Left ventricle myocardium inferior (tissue), 1 donor: ENCODE measurements at regions not wholly inside any gene's neighbourhood (a gene's known extent, or its start where the extent isn't known, plus 50 kb on each side); places are given as distances from the start of the nearest gene placed in this dataset.
A peak's percentile ranks its signal among the peaks of the same experiment; 100 is the strongest.

Experiments used
- DNase-seq: peaks from one replicate; pipeline ENCODE4 v3.0.0-alpha.2; 2020
- H3K27ac ChIP-seq: fragments of 200-600 bp; replicated peaks from 2 replicates; pipeline ENCODE4 v1.8.0; 2021
- H3K27me3 ChIP-seq: fragments of 200-600 bp; 2 replicates; pipeline ENCODE4 v1.8.0; 2021; ENCODE audit warnings: low read depth
- H3K36me3 ChIP-seq: fragments of 200-600 bp; 2 replicates; pipeline ENCODE4 v1.8.0; 2021
- H3K4me1 ChIP-seq: fragments of 200-600 bp; 2 replicates; pipeline ENCODE4 v1.8.0; 2021
- H3K4me3 ChIP-seq: fragments of 200-600 bp; 2 replicates; pipeline ENCODE4 v1.8.0; 2021; ENCODE audit warnings: mild to moderate bottlenecking, moderate library complexity
- H3K9me3 ChIP-seq: fragments of 200-600 bp; replicated peaks from 2 replicates; pipeline ENCODE4 v1.8.0; 2021
- intact Hi-C: fragments of 100-400 bp; cut with micrococcal nuclease; formaldehyde crosslinking; loops from one replicate; pipeline ENCODE4 v1.11.0; 2022
- TF ChIP-seq, protein P1 (sequence below): fragments of 200-600 bp; IDR thresholded peaks from 2 replicates; pipeline ENCODE4 v1.8.0; 2021; ENCODE audit warnings: antibody characterized with exemption, mild to moderate bottlenecking, borderline replicate concordance
- donor health status: DM: no; HTN: yes; CAD: no; lungs with severe emphysema.

DNA sequence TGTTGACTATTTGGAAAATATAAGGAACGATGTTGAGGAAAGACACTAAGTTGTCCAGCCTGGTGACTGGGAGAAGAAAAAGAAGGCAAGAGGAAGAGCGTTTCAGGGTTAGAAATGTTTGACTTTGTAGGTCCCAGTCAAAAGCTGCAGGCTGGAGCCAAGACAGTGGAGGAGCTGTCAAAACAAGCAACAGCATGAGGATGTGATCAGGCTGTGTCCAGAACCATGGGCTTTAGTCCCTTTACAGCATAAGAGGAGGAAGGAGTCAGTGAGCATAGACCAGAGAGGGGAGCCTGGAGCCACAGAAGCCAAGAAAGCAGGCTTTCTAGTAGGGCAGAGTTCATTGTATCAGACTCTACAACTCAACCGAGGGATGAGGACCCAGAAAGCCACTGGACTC, 658.5 kb downstream of the BNC2 start:
- Histone ChIP-seq H3K9me3 (no peaks in the 10 kb centered on the region), H3K4me3 (no peak overlapping the region), H3K27ac (peak overlapping the region; percentile 27), H3K27me3 (no peaks in the 10 kb centered on the region), H3K36me3 (no peaks in the 10 kb centered on the region), H3K4me1 (peaks cover 18% of the 10 kb centered on the region)
- DNase-seq, result no peak
- intact Hi-C loops, result no loop called here
- TF ChIP-seq, protein P1, sequence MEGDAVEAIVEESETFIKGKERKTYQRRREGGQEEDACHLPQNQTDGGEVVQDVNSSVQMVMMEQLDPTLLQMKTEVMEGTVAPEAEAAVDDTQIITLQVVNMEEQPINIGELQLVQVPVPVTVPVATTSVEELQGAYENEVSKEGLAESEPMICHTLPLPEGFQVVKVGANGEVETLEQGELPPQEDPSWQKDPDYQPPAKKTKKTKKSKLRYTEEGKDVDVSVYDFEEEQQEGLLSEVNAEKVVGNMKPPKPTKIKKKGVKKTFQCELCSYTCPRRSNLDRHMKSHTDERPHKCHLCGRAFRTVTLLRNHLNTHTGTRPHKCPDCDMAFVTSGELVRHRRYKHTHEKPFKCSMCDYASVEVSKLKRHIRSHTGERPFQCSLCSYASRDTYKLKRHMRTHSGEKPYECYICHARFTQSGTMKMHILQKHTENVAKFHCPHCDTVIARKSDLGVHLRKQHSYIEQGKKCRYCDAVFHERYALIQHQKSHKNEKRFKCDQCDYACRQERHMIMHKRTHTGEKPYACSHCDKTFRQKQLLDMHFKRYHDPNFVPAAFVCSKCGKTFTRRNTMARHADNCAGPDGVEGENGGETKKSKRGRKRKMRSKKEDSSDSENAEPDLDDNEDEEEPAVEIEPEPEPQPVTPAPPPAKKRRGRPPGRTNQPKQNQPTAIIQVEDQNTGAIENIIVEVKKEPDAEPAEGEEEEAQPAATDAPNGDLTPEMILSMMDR, result no peak

DNA sequence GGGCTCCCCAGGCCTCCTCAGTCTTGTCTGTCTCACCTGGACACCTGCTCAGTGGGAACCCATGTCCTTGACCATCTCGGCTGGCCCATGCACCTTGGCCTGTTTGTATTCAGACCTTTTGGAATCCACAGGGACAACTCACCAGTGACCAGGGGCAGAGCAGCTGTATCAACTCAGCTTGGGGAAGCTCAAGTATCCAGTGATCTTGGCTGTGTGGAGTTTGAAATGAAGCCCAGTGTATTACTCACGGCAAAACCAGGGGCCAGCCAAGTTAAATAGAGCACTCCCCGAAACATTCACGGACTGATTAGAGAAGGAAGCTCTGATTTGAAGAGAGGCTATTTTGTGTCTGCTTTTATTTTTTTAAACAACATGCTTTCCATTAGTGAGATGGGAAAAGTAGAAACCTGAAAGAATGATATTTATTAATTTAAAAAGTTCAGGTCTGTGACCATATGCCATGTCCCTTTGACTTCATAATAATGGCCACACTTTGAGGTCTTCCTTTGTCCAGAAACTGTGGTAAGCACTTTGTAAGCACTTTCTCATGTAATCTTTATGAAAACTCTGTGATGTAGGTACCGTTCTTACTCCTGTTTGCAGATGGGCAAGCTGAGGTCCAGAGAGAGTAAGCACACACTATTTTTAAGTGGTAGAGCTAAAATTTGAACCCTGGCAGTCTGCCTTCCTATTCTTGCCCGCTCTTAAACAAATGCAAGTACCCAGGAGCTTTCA, 656.5 kb downstream of the BNC2 start:
- Histone ChIP-seq H3K27ac (peak overlapping the region; percentile 65), H3K4me3 (no peak overlapping the region), H3K9me3 (no peaks in the 10 kb centered on the region), H3K27me3 (no peaks in the 10 kb centered on the region), H3K4me1 (peaks cover 18% of the 10 kb centered on the region), H3K36me3 (no peaks in the 10 kb centered on the region)
- intact Hi-C loops, result no loop called here
- DNase-seq, result peak; percentile 47
- TF ChIP-seq, protein P1, result no peak

DNA sequence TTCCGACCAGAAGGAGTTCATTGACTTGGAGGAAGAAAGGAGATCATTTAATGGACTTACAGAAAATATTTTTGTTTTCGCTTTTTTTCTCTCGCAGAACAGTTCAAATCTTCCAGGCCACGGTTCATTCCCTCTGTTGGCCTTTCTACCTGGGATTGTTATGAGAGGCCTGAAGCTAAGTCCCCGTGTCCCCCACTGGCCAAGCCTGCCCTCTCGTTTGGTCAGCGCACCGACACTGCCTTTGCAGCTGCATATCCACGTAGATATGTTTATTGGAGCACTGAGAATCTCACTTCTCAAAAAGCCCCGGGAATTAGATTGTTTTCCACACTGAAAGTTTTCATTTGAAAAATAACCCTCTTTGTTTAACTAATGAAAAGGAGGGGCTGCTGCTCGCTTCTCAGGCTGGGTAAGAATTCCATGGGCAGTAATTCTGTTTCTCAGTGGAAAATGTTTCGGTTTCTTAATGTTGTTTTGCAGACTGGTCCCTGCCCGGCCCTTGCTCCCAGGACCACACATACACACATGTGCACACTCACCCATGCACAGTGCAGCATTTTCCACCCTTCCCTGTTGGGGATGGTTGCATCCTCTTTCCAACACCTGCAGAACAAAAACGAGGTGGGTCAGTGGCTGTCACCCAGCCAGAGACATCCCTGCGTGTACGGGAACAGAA, 655.7 kb downstream of the BNC2 start:
- Histone ChIP-seq H3K36me3 (no peaks in the 10 kb centered on the region), H3K27me3 (peaks cover under 1% of the 10 kb centered on the region), H3K9me3 (no peaks in the 10 kb centered on the region), H3K4me1 (peaks cover 18% of the 10 kb centered on the region), H3K27ac (peak overlapping the region; percentile 65), H3K4me3 (no peak overlapping the region)
- TF ChIP-seq, protein P1, result no peak
- no peak for DNase-seq
- intact Hi-C loops, result no loop called here

DNA sequence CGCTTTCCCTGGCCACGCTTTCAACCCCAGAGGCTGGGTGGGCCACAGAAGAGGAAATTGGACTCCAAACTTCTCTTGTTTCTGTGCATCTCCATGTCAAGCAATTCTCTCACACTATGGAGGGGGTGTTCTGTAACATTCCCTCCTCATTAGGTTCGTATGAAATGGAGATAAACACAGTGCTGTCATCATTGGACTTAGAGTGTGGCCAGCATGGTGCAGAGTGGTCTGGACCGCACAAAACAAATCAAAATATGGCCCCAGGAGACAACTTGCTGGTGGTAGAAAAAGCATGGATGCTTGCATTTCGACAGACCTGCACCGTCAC, 655.2 kb downstream of the BNC2 start:
- Histone ChIP-seq H3K9me3 (no peaks in the 10 kb centered on the region), H3K27me3 (peaks cover 6% of the 10 kb centered on the region), H3K36me3 (no peaks in the 10 kb centered on the region), H3K27ac (peak overlapping the region; percentile 27), H3K4me1 (peaks cover 18% of the 10 kb centered on the region), H3K4me3 (no peak overlapping the region)
- DNase-seq, result no peak
- intact Hi-C loops, result no loop called here
- TF ChIP-seq, protein P1, result no peak

DNA sequence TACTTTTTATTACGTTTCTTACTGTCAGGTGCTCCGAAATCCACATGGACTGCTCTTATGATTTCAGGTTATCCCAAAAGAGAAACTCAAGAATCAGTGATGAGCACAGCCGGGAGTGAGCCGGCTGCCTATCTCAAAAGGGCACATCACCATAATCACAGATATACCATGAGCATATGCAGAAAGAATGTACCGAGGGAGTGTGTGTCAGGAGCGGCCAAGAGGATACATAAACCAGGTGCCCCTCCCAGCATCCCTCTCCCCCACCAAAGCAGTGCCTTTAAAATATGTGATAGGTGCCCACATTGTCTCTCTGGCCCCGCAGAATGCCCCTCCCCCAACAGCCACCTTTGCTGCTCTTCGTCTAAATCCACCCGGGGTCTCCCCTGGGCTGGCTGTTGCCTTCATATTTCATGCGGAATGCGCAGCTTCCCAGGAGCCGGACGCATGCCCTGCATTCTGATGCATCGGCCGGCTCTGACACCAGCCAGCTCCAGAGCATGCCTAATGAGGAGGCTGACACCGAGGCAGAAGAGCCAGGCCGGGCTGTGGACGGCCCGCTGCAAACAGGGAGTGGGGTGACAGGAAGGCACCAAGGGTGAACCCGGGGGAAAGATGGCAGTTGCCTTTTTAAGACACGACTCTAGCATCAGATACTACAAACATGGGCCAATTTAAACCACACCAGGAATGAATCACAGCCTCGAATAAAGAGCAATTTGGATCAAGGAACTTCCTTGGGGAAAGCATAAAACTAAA, 652.3 kb downstream of the BNC2 start:
- Histone ChIP-seq H3K9me3 (no peaks in the 10 kb centered on the region), H3K27me3 (peaks cover 18% of the 10 kb centered on the region), H3K27ac (no peak overlapping the region), H3K4me3 (no peak overlapping the region), H3K4me1 (peaks cover 24% of the 10 kb centered on the region), H3K36me3 (no peaks in the 10 kb centered on the region)
- TF ChIP-seq, protein P1, result no peak
- no peak for DNase-seq
- intact Hi-C loops, result no loop called here
